HFF-Myc (cell line): ENCODE measurements at regions not wholly inside any gene's neighbourhood (a gene's known extent, or its start where the extent isn't known, plus 50 kb on each side); places are given as distances from the start of the nearest gene placed in this dataset.
A peak's percentile ranks its signal among the peaks of the same experiment; 100 is the strongest.

Experiments
- DNase-seq: peaks from one replicate; pipeline ENCODE4 v3.0.0-alpha.2; 2011; ENCODE audit warnings: low read depth; ENCODE audit errors: extremely low read depth
- H3K4me3 ChIP-seq: replicated peaks from 2 replicates; pipeline ENCODE4 v1.5.1; 2011; ENCODE audit warnings: low read depth, mild to moderate bottlenecking, control low read depth, low read length
- TF ChIP-seq, protein P1 (sequence below): IDR thresholded peaks from 2 replicates; pipeline ENCODE4 v1.5.1; 2012; ENCODE audit warnings: mild to moderate bottlenecking, low read depth, low read length, control low read depth; ENCODE audit errors: missing control alignments

DNA sequence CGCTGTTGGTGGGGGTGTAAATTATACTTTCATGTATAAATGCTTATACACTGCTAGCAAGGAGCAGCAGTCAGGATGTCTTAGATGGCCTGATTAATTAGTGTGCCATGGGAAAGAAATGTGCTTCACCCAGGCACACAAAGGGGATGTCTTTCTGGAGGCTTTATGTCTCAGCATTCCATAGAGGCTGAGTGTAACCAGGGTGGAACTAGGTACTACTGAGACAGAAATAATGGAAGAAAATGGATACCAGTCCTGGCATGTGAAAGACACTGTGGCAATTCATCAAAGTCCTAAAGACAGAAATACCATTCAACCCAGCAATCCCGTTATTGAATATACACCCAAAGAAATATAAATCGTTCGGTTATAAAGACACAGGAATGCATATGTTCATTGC is 52.5 kb downstream of the PF4 start:
- TF ChIP-seq, protein P1, sequence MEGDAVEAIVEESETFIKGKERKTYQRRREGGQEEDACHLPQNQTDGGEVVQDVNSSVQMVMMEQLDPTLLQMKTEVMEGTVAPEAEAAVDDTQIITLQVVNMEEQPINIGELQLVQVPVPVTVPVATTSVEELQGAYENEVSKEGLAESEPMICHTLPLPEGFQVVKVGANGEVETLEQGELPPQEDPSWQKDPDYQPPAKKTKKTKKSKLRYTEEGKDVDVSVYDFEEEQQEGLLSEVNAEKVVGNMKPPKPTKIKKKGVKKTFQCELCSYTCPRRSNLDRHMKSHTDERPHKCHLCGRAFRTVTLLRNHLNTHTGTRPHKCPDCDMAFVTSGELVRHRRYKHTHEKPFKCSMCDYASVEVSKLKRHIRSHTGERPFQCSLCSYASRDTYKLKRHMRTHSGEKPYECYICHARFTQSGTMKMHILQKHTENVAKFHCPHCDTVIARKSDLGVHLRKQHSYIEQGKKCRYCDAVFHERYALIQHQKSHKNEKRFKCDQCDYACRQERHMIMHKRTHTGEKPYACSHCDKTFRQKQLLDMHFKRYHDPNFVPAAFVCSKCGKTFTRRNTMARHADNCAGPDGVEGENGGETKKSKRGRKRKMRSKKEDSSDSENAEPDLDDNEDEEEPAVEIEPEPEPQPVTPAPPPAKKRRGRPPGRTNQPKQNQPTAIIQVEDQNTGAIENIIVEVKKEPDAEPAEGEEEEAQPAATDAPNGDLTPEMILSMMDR: no peak
- no peak overlapping the region for H3K4me3 ChIP-seq
- no peak for DNase-seq

DNA sequence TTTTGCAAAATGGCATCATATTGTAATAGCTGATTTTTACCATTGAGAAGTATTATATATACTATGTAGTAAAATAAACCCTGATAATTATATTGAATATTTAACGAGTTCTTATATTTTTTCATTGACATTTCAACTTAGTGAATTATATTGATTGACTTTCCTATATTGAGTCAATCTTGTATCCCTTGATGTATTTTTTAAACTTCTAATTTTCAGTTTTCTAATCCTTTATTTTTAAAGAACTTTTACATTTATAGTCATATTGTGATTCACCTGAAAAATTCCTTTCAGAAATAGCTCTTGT is 54.4 kb downstream of the CXCL1 start:
- TF ChIP-seq, protein P1: no peak
- H3K4me3 ChIP-seq: no peak overlapping the region
- DNase-seq: no peak

DNA sequence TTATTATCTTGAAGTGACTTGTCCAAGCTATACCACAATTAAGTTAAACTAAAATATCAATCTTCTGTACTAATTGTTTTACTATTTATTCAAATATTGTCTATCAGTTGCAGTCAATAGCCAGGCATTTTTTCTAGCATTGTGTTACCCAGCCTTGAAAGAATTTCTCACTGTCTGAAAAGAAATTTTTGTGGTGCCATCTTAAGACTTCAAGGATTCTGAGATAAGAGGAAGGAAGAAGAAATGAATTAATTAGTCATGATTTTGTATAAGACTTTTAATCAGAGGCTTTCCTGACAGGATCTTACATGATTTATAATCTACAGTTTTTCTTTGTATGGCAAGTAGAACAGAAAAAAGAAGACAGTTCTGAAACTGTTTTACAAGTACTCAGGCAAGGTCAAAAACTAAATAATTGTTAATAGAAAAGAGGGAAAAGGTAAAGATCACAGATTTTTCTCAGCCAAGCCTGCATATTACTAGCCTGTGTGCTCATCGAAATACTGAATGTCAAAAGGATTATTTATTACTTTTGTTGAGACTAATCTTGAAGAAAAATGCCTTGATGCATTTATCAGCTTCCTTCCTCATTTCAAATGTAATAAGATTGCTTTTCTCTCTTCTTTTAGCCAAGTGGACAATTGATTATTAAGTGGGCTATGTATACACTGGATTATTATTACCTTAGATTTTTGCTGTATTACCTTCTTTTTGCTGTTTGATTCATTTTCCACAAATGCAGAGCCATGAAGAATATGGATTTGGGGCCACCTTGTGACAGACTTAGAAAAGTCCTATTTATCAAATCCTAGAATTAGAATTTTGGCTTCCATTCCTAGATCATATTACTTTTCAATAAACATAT is 53.8 kb downstream of the CXCL1 start:
- TF ChIP-seq, protein P1: peak; percentile 27
- no peak overlapping the region for H3K4me3 ChIP-seq
- DNase-seq: no peak

DNA sequence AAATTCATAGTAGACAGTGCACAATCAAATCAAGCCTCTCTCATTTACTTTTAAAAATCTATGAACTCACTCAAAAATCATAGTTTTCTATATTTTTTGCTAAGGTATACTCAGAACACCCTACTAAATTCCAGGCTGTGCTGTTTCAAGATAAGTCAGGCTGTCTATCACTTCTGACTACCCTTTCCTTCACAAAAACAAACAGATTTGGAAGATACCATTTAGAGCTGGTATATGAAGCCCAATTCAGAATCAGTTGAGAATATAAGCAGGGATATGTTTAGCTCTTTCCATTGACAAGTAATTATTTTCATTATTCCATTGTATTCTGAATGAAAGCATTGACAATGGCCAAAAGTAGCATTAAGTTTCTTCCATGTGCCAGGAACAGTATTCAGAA is 53.1 kb downstream of the CXCL1 start:
- no peak overlapping the region for H3K4me3 ChIP-seq
- TF ChIP-seq, protein P1: no peak
- DNase-seq: no peak
